GM18951 (cell line): ENCODE measurements at regions not wholly inside any gene's neighbourhood (a gene's known extent, or its start where the extent isn't known, plus 50 kb on each side); places are given as distances from the start of the nearest gene placed in this dataset.
"Not testable (repeated sequence)": the region's sequence is repeated elsewhere in the genome, so short reads cannot be mapped to it uniquely, and the experiment has no call there.

Source experiments
- POLR2A ChIP-seq: IDR thresholded peaks from 4 replicates; pipeline ENCODE4 v1.6.1; 2011; ENCODE audit warnings: mild to moderate bottlenecking; ENCODE audit not compliant: insufficient read length, insufficient read depth; ENCODE audit errors: extremely low read depth
- in situ Hi-C: fragments of 300-500 bp; cut with MboI; formaldehyde crosslinking; loops from one replicate; pipeline ENCODE4 v1.12.0; 2022; ENCODE audit warnings: low sequenced_read_pairs, mixed read lengths, inconsistent platforms; ENCODE audit not compliant: unreplicated experiment

- in situ Hi-C loops, result no loop called here
- no peak for TF ChIP-seq POLR2A
These were observed 192.3 kb upstream of the P2RY1 start for GRCh38 chr3:152642658-152643057.

- no peak for TF ChIP-seq POLR2A
- in situ Hi-C loops, result no loop called here
These were observed 190.5 kb upstream of the P2RY1 start for GRCh38 chr3:152644478-152644877.

GRCh38 chr3:152646004-152646403, 188.9 kb upstream of the P2RY1 start:
- in situ Hi-C loops, result no loop called here
- TF ChIP-seq POLR2A, result no peak

GRCh38 chr3:152650177-152650576, 184.8 kb upstream of the P2RY1 start:
- in situ Hi-C loops, result no loop called here
- TF ChIP-seq POLR2A, result no peak

GRCh38 chr3:152650923-152651322, 184.0 kb upstream of the P2RY1 start:
- in situ Hi-C loops, result not testable (repeated sequence)

GRCh38 chr3:152656214-152656971, 178.5 kb upstream of the P2RY1 start:
- in situ Hi-C loops, result no loop called here
- no peak for TF ChIP-seq POLR2A

- in situ Hi-C loops, result no loop called here
- no peak for TF ChIP-seq POLR2A
These were observed 178.0 kb upstream of the P2RY1 start for GRCh38 chr3:152656972-152657355.

GRCh38 chr3:152658977-152659720, 175.8 kb upstream of the P2RY1 start:
- in situ Hi-C loops, result no loop called here
- TF ChIP-seq POLR2A, result no peak

- in situ Hi-C loops, result no loop called here
These were observed 172.8 kb upstream of the P2RY1 start for GRCh38 chr3:152662157-152662556.

GRCh38 chr3:152664766-152665165, 170.2 kb upstream of the P2RY1 start:
- no peak for TF ChIP-seq POLR2A
- in situ Hi-C loops, result no loop called here

More at GRCh38 chr3:152662157-152662556, 172.8 kb upstream of the P2RY1 start:
- TF ChIP-seq POLR2A, result no peak

GRCh38 chr3:152667267-152667666, 167.7 kb upstream of the P2RY1 start:
- no peak for TF ChIP-seq POLR2A
- in situ Hi-C loops, result no loop called here

- in situ Hi-C loops, result no loop called here
- no peak for TF ChIP-seq POLR2A
These were observed 165.4 kb upstream of the P2RY1 start for GRCh38 chr3:152669560-152669959.

- no peak for TF ChIP-seq POLR2A
- in situ Hi-C loops, result no loop called here
These were observed 163.2 kb upstream of the P2RY1 start for GRCh38 chr3:152671446-152672319.
